IPS DF 4.7 (cell line): ENCODE measurements at regions not wholly inside any gene's neighbourhood (a gene's known extent, or its start where the extent isn't known, plus 50 kb on each side); places are given as distances from the start of the nearest gene placed in this dataset.

Experiments used
- DNase-seq: peaks from one replicate; pipeline ENCODE4 v3.0.0-alpha.2; 2013; ENCODE audit warnings: low spot score; ENCODE audit errors: extremely low read depth

GRCh38 chr17:34527908-34528470 is 51.4 kb upstream of the TMEM132E start:
- peak; percentile 28 for DNase-seq

DNA sequence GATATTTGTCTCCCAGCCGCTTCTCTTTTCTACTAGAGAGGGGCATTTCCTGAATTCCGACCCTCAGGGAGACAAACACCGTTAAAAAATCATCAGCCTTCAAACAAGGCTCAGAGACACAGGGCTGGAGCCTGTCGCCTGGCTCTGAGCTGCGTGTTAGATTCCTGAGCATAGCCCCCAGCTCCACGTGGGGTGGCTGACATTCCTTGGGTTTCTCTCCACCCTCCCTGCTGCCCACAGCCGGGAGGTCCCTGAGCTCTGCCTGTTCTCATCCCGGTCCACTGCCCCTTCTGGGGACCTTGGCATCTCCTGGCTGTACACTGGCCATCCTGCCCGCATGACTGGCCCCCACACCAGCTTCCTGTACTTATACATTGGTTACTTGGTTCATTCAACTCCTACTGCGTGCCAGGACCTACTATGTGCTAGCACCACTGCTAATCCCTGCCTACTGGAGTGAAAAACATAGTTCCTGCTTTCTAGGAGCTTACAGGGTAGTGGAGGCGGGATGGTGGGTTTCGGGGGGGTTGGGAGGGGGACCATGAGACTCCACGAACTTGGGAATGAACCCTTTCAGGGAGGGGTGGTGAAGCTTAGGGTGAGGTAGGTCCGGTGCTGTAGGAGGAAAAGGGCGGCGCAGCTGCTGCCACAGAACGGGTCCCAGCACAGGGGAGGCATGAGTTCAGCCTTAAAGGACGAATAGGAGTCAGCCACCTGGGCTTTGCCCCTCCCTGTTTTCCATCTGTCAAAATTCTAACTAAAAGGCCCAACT is 52.1 kb upstream of the TMEM132E start:
- no peak for DNase-seq

DNA sequence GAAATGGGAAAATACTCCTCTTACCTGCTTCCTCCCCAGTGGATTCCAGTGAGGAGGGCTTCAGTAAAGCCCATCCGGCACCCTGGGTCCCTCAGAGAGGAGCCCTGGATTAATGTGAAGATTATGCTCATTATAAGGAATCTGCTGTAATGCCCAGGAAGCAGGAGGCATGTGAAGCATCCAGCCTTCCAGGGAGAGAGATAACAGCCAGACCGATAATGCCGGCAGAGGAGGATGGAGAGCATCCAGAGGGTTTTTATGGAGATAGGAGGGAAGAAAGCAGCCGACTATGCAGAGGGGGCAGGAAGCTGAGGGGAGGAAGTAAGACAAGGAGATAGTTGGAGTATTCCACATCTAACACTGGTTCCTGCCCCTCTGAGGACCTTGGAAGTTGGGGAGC is 53.7 kb upstream of the TMEM132E start:
- DNase-seq, result no peak

- DNase-seq, result no peak
These were observed 57.4 kb upstream of the TMEM132E start for GRCh38 chr17:34521955-34522354.

GRCh38 chr17:34519282-34519681 is 60.1 kb upstream of the TMEM132E start:
- DNase-seq, result peak; percentile 51

DNA sequence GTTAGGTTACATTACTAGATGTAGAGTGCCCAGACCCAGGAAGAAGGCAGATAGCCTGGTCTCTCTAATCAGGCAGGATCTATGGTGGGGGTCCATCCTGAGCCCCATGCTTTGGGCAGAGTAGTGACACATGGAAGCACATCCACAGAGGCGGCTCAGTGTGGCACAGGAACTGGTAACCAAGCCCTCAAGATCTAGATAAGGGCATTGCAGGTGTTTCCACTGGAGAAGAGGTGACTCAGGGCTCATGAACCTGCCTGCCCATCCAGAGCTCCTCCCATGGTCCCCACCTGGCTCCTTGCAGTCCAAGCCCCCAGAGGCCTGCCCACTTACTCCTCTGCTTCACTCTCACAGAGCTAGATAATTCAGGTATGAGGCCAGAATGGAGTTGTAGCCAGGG is 62.0 kb upstream of the TMEM132E start:
- DNase-seq, result no peak

DNA sequence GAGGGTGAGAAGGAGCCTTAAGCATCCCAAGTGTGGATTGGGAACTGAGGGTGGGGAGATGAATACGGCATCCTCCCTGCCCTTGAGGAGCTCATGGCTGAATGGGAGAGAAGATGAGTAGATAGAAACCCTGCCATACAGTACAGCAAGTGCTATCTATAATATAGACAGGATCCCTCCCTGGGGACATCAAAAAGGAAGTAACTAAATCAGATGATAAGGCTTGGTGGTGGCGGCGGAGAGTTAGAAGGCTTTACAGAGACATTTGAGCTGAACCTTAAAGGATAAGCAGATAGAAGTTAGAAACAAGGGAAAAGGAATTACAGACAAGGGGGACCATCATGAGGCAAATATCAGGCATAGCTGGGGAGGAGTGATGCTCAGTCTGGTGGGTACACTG is 67.5 kb upstream of the TMEM132E start:
- no peak for DNase-seq

GRCh38 chr17:34511265-34511664 is 68.1 kb upstream of the TMEM132E start:
- DNase-seq, result no peak

GRCh38 chr17:34504814-34505484 is 74.4 kb upstream of the TMEM132E start:
- DNase-seq, result no peak

GRCh38 chr17:34503528-34504195 is 75.7 kb upstream of the TMEM132E start:
- DNase-seq, result no peak

DNA sequence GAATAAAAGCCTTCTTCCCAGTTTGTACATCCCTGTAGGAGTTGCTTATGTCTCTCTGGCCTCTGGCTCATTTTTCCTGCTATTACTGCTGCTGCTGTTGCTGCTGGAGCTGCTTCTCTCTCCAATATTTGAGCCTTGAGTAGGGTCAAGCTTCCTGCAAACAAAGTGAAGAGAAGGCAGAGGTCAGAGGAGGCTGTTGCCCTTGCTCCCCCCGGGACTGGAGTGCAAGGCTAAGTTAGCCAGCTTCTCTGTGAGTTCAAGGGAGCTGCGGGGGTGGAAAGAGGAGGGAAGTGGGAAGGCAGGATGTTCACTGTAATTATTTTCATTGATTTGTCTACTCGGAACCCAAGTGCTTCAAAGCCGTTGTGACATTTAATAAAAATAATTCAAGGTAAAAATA is 77.0 kb upstream of the TMEM132E start:
- DNase-seq, result no peak

DNA sequence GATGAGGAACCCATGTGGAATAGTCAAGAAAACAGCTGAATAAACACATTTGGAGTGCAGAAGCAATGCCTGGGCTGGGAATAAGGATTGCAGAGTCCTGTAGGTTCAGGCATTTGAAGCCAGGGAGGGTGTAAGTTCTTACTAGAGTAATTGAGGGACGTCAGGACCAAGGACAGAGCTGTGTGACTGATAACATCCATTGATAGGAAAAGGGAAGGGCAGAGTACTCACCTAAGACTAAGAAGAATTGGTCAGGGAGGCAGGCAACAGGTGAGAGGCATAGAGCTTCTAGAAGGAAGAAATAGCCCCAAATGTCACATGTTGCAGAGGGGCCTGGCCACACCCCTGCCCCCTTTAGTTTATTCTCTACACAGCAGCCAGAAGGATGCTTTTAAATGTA is 79.8 kb upstream of the TMEM132E start:
- peak; percentile 38 for DNase-seq

DNA sequence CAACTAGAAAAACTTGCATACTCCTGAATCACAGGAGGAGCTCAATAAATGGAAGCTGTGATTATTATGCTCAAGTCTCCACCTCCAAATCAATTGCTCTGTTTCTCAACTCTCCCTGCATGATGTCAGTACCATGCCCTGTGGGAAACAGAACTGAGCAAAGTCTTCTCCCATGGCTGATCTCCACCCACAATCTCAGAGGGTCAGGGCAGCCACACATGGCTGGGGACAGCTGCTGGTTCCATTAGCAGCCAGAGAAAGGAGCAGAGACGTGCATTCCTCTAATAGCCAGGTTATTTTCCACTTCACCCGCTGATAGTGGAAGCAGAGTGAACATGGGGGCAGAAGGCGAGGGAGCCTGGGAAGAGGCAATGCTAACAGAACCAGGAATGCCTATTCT is 85.5 kb upstream of the TMEM132E start:
- no peak for DNase-seq

DNA sequence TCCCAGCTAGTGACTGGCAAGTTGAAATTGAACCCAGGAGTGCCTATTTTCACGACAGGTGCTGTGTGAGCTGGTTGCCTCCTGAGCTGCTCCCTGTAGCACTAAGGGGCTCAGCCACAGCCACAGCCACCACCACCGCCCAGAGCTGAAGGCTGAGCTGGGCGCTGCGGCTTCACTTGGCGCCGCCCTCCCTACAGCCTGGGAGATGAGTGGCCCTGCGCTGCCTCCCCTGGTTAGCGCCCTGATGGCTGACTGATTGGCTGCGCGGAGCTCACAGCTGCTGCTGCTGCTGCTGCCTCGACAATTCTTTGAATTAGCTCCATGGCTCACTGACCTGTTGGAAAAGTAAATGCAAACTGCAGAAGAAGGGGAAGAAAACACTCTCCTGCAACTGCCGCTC is 91.8 kb upstream of the TMEM132E start:
- no peak for DNase-seq

DNA sequence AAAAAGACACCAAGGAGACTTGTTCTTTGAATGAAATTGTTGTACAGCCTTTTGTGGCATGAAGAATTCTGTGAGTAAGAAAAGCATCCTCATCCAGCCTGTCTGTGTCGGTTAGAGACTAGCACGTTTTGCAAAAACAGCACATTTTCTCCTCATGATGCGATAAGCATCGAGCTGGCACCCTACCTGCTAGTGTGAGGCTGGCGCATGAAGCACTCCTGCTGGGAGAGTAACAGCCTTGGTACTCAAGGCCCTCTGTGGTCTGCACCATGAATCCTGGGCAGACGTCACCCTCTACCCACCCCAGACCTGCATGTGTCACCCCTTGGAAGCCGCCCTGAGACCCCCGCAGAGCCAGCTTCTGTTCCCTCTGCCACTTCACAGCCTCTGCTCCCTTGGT is 92.6 kb upstream of the TMEM132E start:
- no peak for DNase-seq

GRCh38 chr17:34485999-34486398 is 93.4 kb upstream of the TMEM132E start:
- no peak for DNase-seq

- no peak for DNase-seq
These were observed 95.1 kb upstream of the TMEM132E start for GRCh38 chr17:34484193-34484733.

DNA sequence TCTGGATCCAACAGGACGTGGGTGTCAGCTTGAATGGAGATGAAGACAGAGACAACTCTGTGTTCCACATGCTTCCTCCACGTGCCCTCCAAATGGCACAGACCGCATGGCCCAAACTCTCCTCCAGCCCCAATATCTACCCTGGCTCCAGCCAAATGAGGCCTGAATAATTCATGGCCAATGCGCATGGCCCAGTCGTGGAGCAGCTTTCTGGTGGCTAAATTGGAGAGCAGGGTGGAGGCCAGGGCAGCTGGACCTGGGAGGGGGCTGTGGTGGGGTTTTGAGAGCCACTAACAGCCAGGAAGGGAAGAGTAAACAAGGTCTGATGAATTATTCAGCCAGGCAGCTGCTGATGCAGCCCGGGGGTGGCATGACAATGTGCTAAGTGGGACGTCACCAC is 96.7 kb upstream of the TMEM132E start:
- no peak for DNase-seq

DNA sequence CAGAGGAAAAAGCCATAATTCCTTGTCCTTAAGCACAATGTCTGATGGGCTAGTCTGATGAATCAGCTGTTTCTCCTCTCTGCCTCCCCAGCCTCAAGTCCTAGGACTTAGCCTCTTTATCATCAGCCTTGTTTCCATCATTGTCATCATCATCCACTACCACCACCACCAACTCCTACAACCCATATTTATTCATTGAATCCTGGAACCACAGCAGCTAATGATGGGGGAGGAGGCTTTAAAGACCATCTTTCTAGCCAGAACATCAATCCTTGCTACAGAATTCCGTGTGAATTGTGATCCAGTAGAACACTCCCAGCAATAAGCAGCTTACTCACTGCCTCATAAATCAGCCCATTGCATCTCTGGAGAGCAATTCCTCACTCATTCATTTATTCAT is 97.6 kb upstream of the TMEM132E start:
- DNase-seq, result no peak

GRCh38 chr17:34479371-34479770 is 100.0 kb upstream of the TMEM132E start:
- DNase-seq, result no peak

GRCh38 chr17:34478244-34478643 is 101.1 kb upstream of the TMEM132E start:
- DNase-seq, result no peak

DNA sequence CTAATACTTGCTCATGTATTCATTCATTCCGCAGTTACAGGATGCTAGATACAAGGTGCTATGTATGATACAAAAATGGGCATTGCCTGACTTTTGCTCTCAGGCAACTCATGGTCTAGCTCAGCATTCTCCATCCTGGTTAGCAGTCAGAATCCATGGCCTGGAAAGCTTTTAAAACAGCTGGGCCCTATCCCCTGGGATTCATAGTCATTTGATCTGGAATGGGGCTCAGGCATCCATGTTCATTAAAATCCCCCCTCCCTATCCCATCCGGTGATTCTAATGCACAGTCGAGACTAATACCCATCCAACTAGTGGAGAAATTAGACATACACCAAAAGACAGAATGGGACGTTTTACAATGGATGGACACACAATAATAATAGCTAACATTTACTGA is 104.1 kb upstream of the TMEM132E start:
- DNase-seq, result no peak
